ENCODE measurements at regions not wholly inside any gene's neighbourhood (a gene's known extent, or its start where the extent isn't known, plus 50 kb on each side); places are given as distances from the start of the nearest gene placed in this dataset.

GRCh38 chr16:85288869-85289660, 176.8 kb upstream of the CIBAR2 start:
- no peak overlapping the region for H3K4me3 ChIP-seq (ENCODE audit: low read length)
- H3K4me1 ChIP-seq (ENCODE audit: control insufficient read depth, insufficient read depth, low read length): peaks cover 36% of the 10 kb centered on the region
- no peaks in the 10 kb centered on the region for H3K36me3 ChIP-seq (ENCODE audit: control insufficient read depth, insufficient read depth, low read length, severe bottlenecking)
- DNase-seq (ENCODE audit: low read depth): no peak
- no peak overlapping the region for H3K9ac ChIP-seq (ENCODE audit: low read length)
- no peaks in the 10 kb centered on the region for H3K9me3 ChIP-seq (ENCODE audit: control insufficient read depth, low read length)
- H3K27me3 ChIP-seq (replicated peaks; ENCODE audit: control insufficient read depth, insufficient read depth, low read length): no peaks in the 10 kb centered on the region

GRCh38 chr16:85289760-85290625, 177.7 kb upstream of the CIBAR2 start:
- no peaks in the 10 kb centered on the region for H3K9me3 ChIP-seq (ENCODE audit: control insufficient read depth, low read length)
- no peak overlapping the region for H3K4me3 ChIP-seq (ENCODE audit: low read length)
- no peaks in the 10 kb centered on the region for H3K27me3 ChIP-seq (replicated peaks; ENCODE audit: control insufficient read depth, insufficient read depth, low read length)
- DNase-seq (ENCODE audit: low read depth): no peak
- no peaks in the 10 kb centered on the region for H3K36me3 ChIP-seq (ENCODE audit: control insufficient read depth, insufficient read depth, low read length, severe bottlenecking)
- no peak overlapping the region for H3K9ac ChIP-seq (ENCODE audit: low read length)
- peaks cover 39% of the 10 kb centered on the region for H3K4me1 ChIP-seq (ENCODE audit: control insufficient read depth, insufficient read depth, low read length)

GRCh38 chr16:85290626-85291301, 178.5 kb upstream of the CIBAR2 start:
- Histone ChIP-seq H3K4me3 (ENCODE audit: low read length) (no peak overlapping the region), H3K9me3 (ENCODE audit: control insufficient read depth, low read length) (no peaks in the 10 kb centered on the region), H3K9ac (ENCODE audit: low read length) (no peak overlapping the region), H3K4me1 (ENCODE audit: control insufficient read depth, insufficient read depth, low read length) (peaks cover 36% of the 10 kb centered on the region), H3K27me3 (replicated peaks; ENCODE audit: control insufficient read depth, insufficient read depth, low read length) (no peaks in the 10 kb centered on the region), H3K36me3 (ENCODE audit: control insufficient read depth, insufficient read depth, low read length, severe bottlenecking) (no peaks in the 10 kb centered on the region)
- DNase-seq (ENCODE audit: low read depth): no peak

- peaks cover 29% of the 10 kb centered on the region for H3K4me1 ChIP-seq (ENCODE audit: control insufficient read depth, insufficient read depth, low read length)
- H3K27me3 ChIP-seq (replicated peaks; ENCODE audit: control insufficient read depth, insufficient read depth, low read length): no peaks in the 10 kb centered on the region
- no peak overlapping the region for H3K4me3 ChIP-seq (ENCODE audit: low read length)
- H3K9me3 ChIP-seq (ENCODE audit: control insufficient read depth, low read length): no peaks in the 10 kb centered on the region
- peak overlapping the region; percentile 21 for H3K9ac ChIP-seq (ENCODE audit: low read length)
- no peaks in the 10 kb centered on the region for H3K36me3 ChIP-seq (ENCODE audit: control insufficient read depth, insufficient read depth, low read length, severe bottlenecking)
- DNase-seq (ENCODE audit: low read depth): no peak
These were observed 179.3 kb upstream of the CIBAR2 start for GRCh38 chr16:85291302-85292148.

GRCh38 chr16:85293458-85293857, 181.2 kb upstream of the CIBAR2 start:
- no peak overlapping the region for H3K4me3 ChIP-seq (ENCODE audit: low read length)
- H3K27me3 ChIP-seq (replicated peaks; ENCODE audit: control insufficient read depth, insufficient read depth, low read length): no peaks in the 10 kb centered on the region
- no peaks in the 10 kb centered on the region for H3K9me3 ChIP-seq (ENCODE audit: control insufficient read depth, low read length)
- peaks cover 16% of the 10 kb centered on the region for H3K4me1 ChIP-seq (ENCODE audit: control insufficient read depth, insufficient read depth, low read length)
- DNase-seq (ENCODE audit: low read depth): no peak
- no peaks in the 10 kb centered on the region for H3K36me3 ChIP-seq (ENCODE audit: control insufficient read depth, insufficient read depth, low read length, severe bottlenecking)
- no peak overlapping the region for H3K9ac ChIP-seq (ENCODE audit: low read length)

GRCh38 chr16:85293904-85294642, 181.8 kb upstream of the CIBAR2 start:
- no peak overlapping the region for H3K9ac ChIP-seq (ENCODE audit: low read length)
- no peak overlapping the region for H3K4me3 ChIP-seq (ENCODE audit: low read length)
- no peaks in the 10 kb centered on the region for H3K27me3 ChIP-seq (replicated peaks; ENCODE audit: control insufficient read depth, insufficient read depth, low read length)
- DNase-seq (ENCODE audit: low read depth): no peak
- H3K9me3 ChIP-seq (ENCODE audit: control insufficient read depth, low read length): no peaks in the 10 kb centered on the region
- no peaks in the 10 kb centered on the region for H3K36me3 ChIP-seq (ENCODE audit: control insufficient read depth, insufficient read depth, low read length, severe bottlenecking)
- H3K4me1 ChIP-seq (ENCODE audit: control insufficient read depth, insufficient read depth, low read length): peaks cover 16% of the 10 kb centered on the region

DNA sequence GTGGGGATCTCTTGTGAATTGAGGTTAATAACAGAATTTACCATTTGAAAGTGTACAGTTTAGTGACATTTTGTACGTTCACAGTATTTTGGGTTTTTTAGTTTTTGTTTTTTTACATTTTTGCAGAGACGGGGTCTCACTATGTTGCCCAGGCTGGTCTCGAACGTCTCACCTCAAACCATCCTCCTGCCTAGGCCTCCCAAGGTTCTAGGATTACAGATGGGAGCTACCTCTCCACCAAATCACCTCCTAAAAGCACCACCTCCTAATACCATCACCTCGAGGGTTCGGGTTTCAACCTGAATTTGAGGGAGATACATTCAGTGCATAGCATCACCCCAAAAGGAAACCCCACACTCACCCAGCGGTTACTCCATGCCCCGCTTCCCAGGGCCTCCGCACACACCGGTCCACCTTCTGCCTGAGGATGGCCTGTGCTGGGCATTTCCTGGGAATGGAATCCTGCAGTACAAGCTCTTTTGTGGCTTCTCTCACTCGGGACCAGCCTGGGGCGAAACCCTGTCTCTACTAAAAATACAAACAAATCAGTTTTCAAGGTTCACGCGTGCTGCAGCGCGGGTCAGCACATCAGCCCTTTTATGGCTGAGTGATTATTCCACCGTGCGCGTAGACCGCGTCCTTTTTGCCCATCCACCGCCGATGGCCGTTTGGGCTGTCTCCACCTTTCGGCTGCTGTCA, 182.7 kb upstream of the CIBAR2 start:
- no peaks in the 10 kb centered on the region for H3K27me3 ChIP-seq (replicated peaks; ENCODE audit: control insufficient read depth, insufficient read depth, low read length)
- no peaks in the 10 kb centered on the region for H3K36me3 ChIP-seq (ENCODE audit: control insufficient read depth, insufficient read depth, low read length, severe bottlenecking)
- H3K4me1 ChIP-seq (ENCODE audit: control insufficient read depth, insufficient read depth, low read length): peaks cover 16% of the 10 kb centered on the region
- H3K9me3 ChIP-seq (ENCODE audit: control insufficient read depth, low read length): no peaks in the 10 kb centered on the region
- DNase-seq (ENCODE audit: low read depth): no peak
- no peak overlapping the region for H3K4me3 ChIP-seq (ENCODE audit: low read length)
- no peak overlapping the region for H3K9ac ChIP-seq (ENCODE audit: low read length)

- peak; percentile 59 for DNase-seq (ENCODE audit: low read depth)
- no peak overlapping the region for H3K4me3 ChIP-seq (ENCODE audit: low read length)
- no peaks in the 10 kb centered on the region for H3K9me3 ChIP-seq (ENCODE audit: control insufficient read depth, low read length)
- H3K36me3 ChIP-seq (ENCODE audit: control insufficient read depth, insufficient read depth, low read length, severe bottlenecking): peaks cover 3% of the 10 kb centered on the region
- H3K27me3 ChIP-seq (replicated peaks; ENCODE audit: control insufficient read depth, insufficient read depth, low read length): no peaks in the 10 kb centered on the region
- peaks cover 9% of the 10 kb centered on the region for H3K4me1 ChIP-seq (ENCODE audit: control insufficient read depth, insufficient read depth, low read length)
- no peak overlapping the region for H3K9ac ChIP-seq (ENCODE audit: low read length)
These were observed 184.8 kb upstream of the CIBAR2 start for GRCh38 chr16:85296859-85297660.

DNA sequence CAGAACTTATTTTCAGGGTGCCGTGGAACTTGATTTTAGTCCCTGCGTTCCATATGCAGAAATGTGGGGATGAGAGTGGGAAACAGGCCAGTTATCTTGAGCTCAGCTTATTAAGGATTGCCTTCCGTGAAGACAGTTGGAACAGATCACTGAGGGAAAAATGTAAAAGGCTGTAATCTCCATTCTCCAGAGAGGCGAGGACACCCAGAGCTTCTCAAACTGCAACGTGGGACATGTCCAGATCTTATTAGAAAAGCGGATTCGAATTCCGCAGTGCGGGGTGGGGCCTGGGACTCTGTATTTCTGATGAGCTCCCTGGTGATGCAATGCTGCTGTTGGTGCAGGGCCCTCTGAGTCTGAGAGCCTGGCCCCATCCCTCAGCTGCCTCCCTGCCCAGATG, 185.6 kb upstream of the CIBAR2 start:
- Histone ChIP-seq H3K9me3 (ENCODE audit: control insufficient read depth, low read length) (no peaks in the 10 kb centered on the region), H3K27me3 (replicated peaks; ENCODE audit: control insufficient read depth, insufficient read depth, low read length) (no peaks in the 10 kb centered on the region), H3K4me1 (ENCODE audit: control insufficient read depth, insufficient read depth, low read length) (peaks cover 16% of the 10 kb centered on the region), H3K4me3 (ENCODE audit: low read length) (no peak overlapping the region), H3K9ac (ENCODE audit: low read length) (no peak overlapping the region), H3K36me3 (ENCODE audit: control insufficient read depth, insufficient read depth, low read length, severe bottlenecking) (peaks cover 3% of the 10 kb centered on the region)
- DNase-seq (ENCODE audit: low read depth): no peak

Measured in adipocyte (in vitro differentiated cells).